GM23338 (cell line): ENCODE measurements at regions not wholly inside any gene's neighbourhood (a gene's known extent, or its start where the extent isn't known, plus 50 kb on each side); places are given as distances from the start of the nearest gene placed in this dataset.

Source experiments
- ATAC-seq: fragments of 200-7000 bp; cut with Tn5 transposase; 3 replicates; pipeline ENCODE4 v1.9.1; 2020
- DNase-seq: peaks from one replicate; pipeline ENCODE4 v3.0.0-alpha.2; 2015; ENCODE audit warnings: low spot score
- H2AFZ ChIP-seq: fragments of 200-600 bp; sonication (generic); 2 replicates; pipeline ENCODE4 v1.8.0; 2016; ENCODE audit warnings: antibody characterized with exemption, mild to moderate bottlenecking, moderate library complexity
- H3F3A ChIP-seq: fragments of 200-600 bp; sonication (generic); replicated peaks from 2 replicates; pipeline ENCODE4 v1.8.0; 2017; ENCODE audit warnings: antibody characterized with exemption, mixed run types, low read depth
- H3K27ac ChIP-seq: fragments of 200-600 bp; sonication (generic); 2 replicates; pipeline ENCODE4 v1.6.1; 2016; ENCODE audit warnings: low read depth
- H3K27me3 ChIP-seq: fragments of 200-600 bp; sonication (generic); 2 replicates; pipeline ENCODE4 v1.8.0; 2016; ENCODE audit warnings: mild to moderate bottlenecking, mixed run types, moderate library complexity; ENCODE audit not compliant: insufficient read depth
- H3K36me3 ChIP-seq: fragments of 200-600 bp; sonication (generic); 2 replicates; pipeline ENCODE4 v1.8.0; 2016; ENCODE audit warnings: mild to moderate bottlenecking; ENCODE audit not compliant: insufficient read depth
- H3K4me1 ChIP-seq: fragments of 200-600 bp; sonication (generic); 2 replicates; pipeline ENCODE4 v1.8.0; 2016; ENCODE audit warnings: mild to moderate bottlenecking, moderate library complexity; ENCODE audit not compliant: insufficient read depth
- H3K4me2 ChIP-seq: fragments of 200-600 bp; sonication (generic); 2 replicates; pipeline ENCODE4 v1.7.1; 2017; ENCODE audit warnings: mixed run types
- H3K4me3 ChIP-seq: fragments of 200-600 bp; sonication (generic); 2 replicates; pipeline ENCODE4 v1.6.1; 2016; ENCODE audit warnings: mixed run types
- H3K79me2 ChIP-seq: fragments of 200-600 bp; sonication (generic); replicated peaks from 2 replicates; pipeline ENCODE4 v1.8.0; 2017; ENCODE audit warnings: mild to moderate bottlenecking; ENCODE audit not compliant: insufficient read depth
- H3K9me2 ChIP-seq: fragments of 200-600 bp; sonication (generic); 2 replicates; pipeline ENCODE4 v1.8.0; 2017; ENCODE audit not compliant: insufficient read depth
- H4K20me1 ChIP-seq: fragments of 200-600 bp; sonication (generic); replicated peaks from 2 replicates; pipeline ENCODE4 v1.8.0; 2017; ENCODE audit warnings: mild to moderate bottlenecking; ENCODE audit not compliant: insufficient read depth
- H3K27ac Mint-ChIP-seq: 2 replicates; pipeline ENCODE4 v1.8.0; 2020; ENCODE audit warnings: inconsistent platforms, mild to moderate bottlenecking, moderate library complexity, mixed read lengths
- H3K27me3 Mint-ChIP-seq: 3 replicates; pipeline ENCODE4 v1.8.0; 2022; ENCODE audit warnings: low read depth, mild to moderate bottlenecking, moderate library complexity, mixed read lengths, inconsistent platforms; ENCODE audit not compliant: insufficient read depth, poor library complexity
- H3K36me3 Mint-ChIP-seq: 3 replicates; pipeline ENCODE4 v1.8.0; 2021; ENCODE audit warnings: low read depth, mild to moderate bottlenecking, inconsistent platforms, moderate library complexity, mixed read lengths
- H3K4me1 Mint-ChIP-seq: 3 replicates; pipeline ENCODE4 v1.8.0; 2020; ENCODE audit warnings: mild to moderate bottlenecking, inconsistent platforms, mixed read lengths
- H3K4me3 Mint-ChIP-seq: 3 replicates; pipeline ENCODE4 v1.8.0; 2021; ENCODE audit warnings: moderate library complexity, mild to moderate bottlenecking, inconsistent platforms, mixed read lengths
- H3K9me3 Mint-ChIP-seq: 3 replicates; pipeline ENCODE4 v1.8.0; 2020; ENCODE audit warnings: moderate library complexity, mild to moderate bottlenecking, inconsistent platforms, mixed read lengths
- CREB1 ChIP-seq: fragments of 250-450 bp; sonication (Bioruptor Pico); IDR thresholded peaks from 2 replicates; pipeline ENCODE4 v1.5.0; 2020; ENCODE audit warnings: low read depth, mild to moderate bottlenecking, moderate library complexity
- EZH2 ChIP-seq: fragments of 200-600 bp; sonication (generic); IDR thresholded peaks from one replicate; pipeline ENCODE4 v1.8.0; 2017; ENCODE audit warnings: antibody characterized with exemption, mild to moderate bottlenecking, low read depth; ENCODE audit not compliant: unreplicated experiment
- EZH2phosphoT487 ChIP-seq: fragments of 200-600 bp; sonication (generic); IDR thresholded peaks from one replicate; pipeline ENCODE4 v1.8.1; 2018; ENCODE audit warnings: antibody characterized with exemption; ENCODE audit not compliant: unreplicated experiment
- JUNB ChIP-seq: IDR thresholded peaks from one replicate; pipeline ENCODE4 v1.6.1; 2016; ENCODE audit warnings: antibody characterized with exemption; ENCODE audit not compliant: unreplicated experiment
- NANOG ChIP-seq: IDR thresholded peaks from 2 replicates; pipeline ENCODE4 v1.6.1; 2016; ENCODE audit warnings: antibody characterized with exemption, borderline replicate concordance
- POLR2AphosphoS5 ChIP-seq: IDR thresholded peaks from 2 replicates; pipeline ENCODE4 v1.6.1; 2016; ENCODE audit warnings: antibody characterized with exemption, low read depth
- STAT1 ChIP-seq: IDR thresholded peaks from one replicate; pipeline ENCODE4 v1.6.1; 2016; ENCODE audit warnings: antibody characterized with exemption; ENCODE audit not compliant: unreplicated experiment
- ZNF114 ChIP-seq: fragments of 250-450 bp; sonication (Bioruptor Pico); IDR thresholded peaks from 2 replicates; pipeline ENCODE4 v1.5.0; 2020; ENCODE audit warnings: mild to moderate bottlenecking, moderate library complexity
- ZNF331 ChIP-seq: fragments of 250-450 bp; sonication (Bioruptor Pico); IDR thresholded peaks from 2 replicates; pipeline ENCODE4 v1.5.0; 2020; ENCODE audit warnings: low read depth, mild to moderate bottlenecking, moderate library complexity
- TF ChIP-seq, protein P1 (sequence below), 2 experiments: fragments of 200-600 bp in 1 of 2; sonication (generic) in 1 of 2; conservative IDR thresholded peaks; 2 replicates each; pipeline versions ENCODE4 v1.5.1 to v1.6.1; 2016 to 2017; ENCODE audit warnings: antibody characterized with exemption in 2 of 2, low read depth in 2 of 2, mild to moderate bottlenecking in 2 of 2, moderate library complexity in 1 of 2
- TF ChIP-seq, protein P2 (sequence below): fragments of 250-450 bp; sonication (Bioruptor Pico); IDR thresholded peaks from 2 replicates; pipeline ENCODE4 v1.5.0; 2020; ENCODE audit warnings: mild to moderate bottlenecking, moderate library complexity
- TF ChIP-seq, protein P3 (sequence below): IDR thresholded peaks from one replicate; pipeline ENCODE4 v1.6.1; 2018; ENCODE audit warnings: antibody characterized with exemption; ENCODE audit not compliant: unreplicated experiment
- TF ChIP-seq, protein P4 (sequence below): IDR thresholded peaks from 2 replicates; pipeline ENCODE4 v1.6.1; 2016; ENCODE audit warnings: antibody characterized with exemption

DNA sequence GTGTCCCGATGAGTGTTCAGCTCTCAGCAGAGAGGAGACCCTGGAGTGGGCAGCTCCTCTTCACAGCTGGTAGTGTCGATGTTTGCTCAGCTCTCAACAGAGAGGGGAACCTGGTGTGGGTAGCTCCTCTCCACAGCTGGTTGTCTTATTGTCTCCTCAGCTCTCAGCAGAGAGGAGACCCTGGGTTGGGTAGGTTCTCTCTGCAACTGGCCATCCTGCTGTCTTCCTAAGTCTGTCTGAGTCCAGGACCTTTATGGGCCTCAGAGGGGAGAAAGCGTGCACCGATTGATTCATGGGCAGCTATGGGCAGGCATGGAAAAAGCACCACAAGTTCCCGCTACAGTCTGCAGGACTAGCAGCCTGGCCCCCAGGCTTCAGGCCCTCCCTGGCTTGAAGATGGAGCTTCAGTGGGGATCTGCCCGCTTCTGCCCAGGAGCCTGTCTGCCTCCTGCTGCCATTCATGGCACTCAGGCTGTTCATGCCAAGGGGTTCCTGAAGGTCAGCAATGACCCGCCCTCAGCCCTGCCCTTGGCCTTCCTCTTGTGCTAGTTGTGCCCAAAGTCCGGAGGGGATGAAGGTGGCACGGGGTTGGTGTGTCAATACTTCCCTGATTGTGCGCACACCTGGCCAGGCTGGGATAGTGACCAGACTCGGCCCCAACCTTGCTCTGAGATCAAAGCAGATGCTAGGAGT, 224.2 kb downstream of the KCNC2 start:
- no peak overlapping the region for H3K4me3 Mint-ChIP-seq
- no peaks in the 10 kb centered on the region for H3K36me3 Mint-ChIP-seq
- no peak overlapping the region for H3K27ac Mint-ChIP-seq
- H3K4me2 ChIP-seq, result no peak overlapping the region
- ATAC-seq, result no peak
- H3K9me3 Mint-ChIP-seq, result no peaks in the 10 kb centered on the region
- no peaks in the 10 kb centered on the region for H3K36me3 ChIP-seq
- H3K4me1 ChIP-seq, result no peaks in the 10 kb centered on the region
- H3K4me3 ChIP-seq, result no peak overlapping the region
- H4K20me1 ChIP-seq, result no peaks in the 10 kb centered on the region
- TF ChIP-seq, protein P1, sequence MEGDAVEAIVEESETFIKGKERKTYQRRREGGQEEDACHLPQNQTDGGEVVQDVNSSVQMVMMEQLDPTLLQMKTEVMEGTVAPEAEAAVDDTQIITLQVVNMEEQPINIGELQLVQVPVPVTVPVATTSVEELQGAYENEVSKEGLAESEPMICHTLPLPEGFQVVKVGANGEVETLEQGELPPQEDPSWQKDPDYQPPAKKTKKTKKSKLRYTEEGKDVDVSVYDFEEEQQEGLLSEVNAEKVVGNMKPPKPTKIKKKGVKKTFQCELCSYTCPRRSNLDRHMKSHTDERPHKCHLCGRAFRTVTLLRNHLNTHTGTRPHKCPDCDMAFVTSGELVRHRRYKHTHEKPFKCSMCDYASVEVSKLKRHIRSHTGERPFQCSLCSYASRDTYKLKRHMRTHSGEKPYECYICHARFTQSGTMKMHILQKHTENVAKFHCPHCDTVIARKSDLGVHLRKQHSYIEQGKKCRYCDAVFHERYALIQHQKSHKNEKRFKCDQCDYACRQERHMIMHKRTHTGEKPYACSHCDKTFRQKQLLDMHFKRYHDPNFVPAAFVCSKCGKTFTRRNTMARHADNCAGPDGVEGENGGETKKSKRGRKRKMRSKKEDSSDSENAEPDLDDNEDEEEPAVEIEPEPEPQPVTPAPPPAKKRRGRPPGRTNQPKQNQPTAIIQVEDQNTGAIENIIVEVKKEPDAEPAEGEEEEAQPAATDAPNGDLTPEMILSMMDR (conservative IDR thresholded peaks at IDR 0.05; ENCODE audit: low read depth in 2 of 2), result no peak
- no peak for TF ChIP-seq EZH2
- no peak for TF ChIP-seq JUNB
- no peak for TF ChIP-seq ZNF114 (CRISPR knock-in tag)
- no peak for TF ChIP-seq ZNF331 (CRISPR knock-in tag)
- no peak for TF ChIP-seq CREB1
- TF ChIP-seq, protein P2, sequence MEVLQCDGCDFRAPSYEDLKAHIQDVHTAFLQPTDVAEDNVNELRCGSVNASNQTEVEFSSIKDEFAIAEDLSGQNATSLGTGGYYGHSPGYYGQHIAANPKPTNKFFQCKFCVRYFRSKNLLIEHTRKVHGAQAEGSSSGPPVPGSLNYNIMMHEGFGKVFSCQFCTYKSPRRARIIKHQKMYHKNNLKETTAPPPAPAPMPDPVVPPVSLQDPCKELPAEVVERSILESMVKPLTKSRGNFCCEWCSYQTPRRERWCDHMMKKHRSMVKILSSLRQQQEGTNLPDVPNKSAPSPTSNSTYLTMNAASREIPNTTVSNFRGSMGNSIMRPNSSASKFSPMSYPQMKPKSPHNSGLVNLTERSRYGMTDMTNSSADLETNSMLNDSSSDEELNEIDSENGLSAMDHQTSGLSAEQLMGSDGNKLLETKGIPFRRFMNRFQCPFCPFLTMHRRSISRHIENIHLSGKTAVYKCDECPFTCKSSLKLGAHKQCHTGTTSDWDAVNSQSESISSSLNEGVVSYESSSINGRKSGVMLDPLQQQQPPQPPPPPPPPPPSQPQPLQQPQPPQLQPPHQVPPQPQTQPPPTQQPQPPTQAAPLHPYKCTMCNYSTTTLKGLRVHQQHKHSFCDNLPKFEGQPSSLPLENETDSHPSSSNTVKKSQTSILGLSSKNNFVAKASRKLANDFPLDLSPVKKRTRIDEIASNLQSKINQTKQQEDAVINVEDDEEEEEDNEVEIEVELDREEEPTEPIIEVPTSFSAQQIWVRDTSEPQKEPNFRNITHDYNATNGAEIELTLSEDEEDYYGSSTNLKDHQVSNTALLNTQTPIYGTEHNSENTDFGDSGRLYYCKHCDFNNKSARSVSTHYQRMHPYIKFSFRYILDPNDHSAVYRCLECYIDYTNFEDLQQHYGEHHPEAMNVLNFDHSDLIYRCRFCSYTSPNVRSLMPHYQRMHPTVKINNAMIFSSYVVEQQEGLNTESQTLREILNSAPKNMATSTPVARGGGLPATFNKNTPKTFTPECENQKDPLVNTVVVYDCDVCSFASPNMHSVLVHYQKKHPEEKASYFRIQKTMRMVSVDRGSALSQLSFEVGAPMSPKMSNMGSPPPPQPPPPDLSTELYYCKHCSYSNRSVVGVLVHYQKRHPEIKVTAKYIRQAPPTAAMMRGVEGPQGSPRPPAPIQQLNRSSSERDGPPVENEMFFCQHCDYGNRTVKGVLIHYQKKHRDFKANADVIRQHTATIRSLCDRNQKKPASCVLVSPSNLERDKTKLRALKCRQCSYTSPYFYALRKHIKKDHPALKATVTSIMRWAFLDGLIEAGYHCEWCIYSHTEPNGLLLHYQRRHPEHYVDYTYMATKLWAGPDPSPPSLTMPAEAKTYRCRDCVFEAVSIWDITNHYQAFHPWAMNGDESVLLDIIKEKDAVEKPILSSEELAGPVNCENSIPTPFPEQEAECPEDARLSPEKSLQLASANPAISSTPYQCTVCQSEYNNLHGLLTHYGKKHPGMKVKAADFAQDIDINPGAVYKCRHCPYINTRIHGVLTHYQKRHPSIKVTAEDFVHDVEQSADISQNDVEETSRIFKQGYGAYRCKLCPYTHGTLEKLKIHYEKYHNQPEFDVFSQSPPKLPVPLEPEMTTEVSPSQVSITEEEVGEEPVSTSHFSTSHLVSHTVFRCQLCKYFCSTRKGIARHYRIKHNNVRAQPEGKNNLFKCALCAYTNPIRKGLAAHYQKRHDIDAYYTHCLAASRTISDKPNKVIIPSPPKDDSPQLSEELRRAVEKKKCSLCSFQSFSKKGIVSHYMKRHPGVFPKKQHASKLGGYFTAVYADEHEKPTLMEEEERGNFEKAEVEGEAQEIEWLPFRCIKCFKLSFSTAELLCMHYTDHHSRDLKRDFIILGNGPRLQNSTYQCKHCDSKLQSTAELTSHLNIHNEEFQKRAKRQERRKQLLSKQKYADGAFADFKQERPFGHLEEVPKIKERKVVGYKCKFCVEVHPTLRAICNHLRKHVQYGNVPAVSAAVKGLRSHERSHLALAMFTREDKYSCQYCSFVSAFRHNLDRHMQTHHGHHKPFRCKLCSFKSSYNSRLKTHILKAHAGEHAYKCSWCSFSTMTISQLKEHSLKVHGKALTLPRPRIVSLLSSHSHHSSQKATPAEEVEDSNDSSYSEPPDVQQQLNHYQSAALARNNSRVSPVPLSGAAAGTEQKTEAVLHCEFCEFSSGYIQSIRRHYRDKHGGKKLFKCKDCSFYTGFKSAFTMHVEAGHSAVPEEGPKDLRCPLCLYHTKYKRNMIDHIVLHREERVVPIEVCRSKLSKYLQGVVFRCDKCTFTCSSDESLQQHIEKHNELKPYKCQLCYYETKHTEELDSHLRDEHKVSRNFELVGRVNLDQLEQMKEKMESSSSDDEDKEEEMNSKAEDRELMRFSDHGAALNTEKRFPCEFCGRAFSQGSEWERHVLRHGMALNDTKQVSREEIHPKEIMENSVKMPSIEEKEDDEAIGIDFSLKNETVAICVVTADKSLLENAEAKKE, result no peak
- TF ChIP-seq STAT1, result no peak
- no peak for TF ChIP-seq POLR2AphosphoS5
- TF ChIP-seq, protein P3, sequence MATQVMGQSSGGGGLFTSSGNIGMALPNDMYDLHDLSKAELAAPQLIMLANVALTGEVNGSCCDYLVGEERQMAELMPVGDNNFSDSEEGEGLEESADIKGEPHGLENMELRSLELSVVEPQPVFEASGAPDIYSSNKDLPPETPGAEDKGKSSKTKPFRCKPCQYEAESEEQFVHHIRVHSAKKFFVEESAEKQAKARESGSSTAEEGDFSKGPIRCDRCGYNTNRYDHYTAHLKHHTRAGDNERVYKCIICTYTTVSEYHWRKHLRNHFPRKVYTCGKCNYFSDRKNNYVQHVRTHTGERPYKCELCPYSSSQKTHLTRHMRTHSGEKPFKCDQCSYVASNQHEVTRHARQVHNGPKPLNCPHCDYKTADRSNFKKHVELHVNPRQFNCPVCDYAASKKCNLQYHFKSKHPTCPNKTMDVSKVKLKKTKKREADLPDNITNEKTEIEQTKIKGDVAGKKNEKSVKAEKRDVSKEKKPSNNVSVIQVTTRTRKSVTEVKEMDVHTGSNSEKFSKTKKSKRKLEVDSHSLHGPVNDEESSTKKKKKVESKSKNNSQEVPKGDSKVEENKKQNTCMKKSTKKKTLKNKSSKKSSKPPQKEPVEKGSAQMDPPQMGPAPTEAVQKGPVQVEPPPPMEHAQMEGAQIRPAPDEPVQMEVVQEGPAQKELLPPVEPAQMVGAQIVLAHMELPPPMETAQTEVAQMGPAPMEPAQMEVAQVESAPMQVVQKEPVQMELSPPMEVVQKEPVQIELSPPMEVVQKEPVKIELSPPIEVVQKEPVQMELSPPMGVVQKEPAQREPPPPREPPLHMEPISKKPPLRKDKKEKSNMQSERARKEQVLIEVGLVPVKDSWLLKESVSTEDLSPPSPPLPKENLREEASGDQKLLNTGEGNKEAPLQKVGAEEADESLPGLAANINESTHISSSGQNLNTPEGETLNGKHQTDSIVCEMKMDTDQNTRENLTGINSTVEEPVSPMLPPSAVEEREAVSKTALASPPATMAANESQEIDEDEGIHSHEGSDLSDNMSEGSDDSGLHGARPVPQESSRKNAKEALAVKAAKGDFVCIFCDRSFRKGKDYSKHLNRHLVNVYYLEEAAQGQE, result no peak
- TF ChIP-seq, protein P4, sequence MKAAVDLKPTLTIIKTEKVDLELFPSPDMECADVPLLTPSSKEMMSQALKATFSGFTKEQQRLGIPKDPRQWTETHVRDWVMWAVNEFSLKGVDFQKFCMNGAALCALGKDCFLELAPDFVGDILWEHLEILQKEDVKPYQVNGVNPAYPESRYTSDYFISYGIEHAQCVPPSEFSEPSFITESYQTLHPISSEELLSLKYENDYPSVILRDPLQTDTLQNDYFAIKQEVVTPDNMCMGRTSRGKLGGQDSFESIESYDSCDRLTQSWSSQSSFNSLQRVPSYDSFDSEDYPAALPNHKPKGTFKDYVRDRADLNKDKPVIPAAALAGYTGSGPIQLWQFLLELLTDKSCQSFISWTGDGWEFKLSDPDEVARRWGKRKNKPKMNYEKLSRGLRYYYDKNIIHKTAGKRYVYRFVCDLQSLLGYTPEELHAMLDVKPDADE, result no peak
- no peak for TF ChIP-seq EZH2phosphoT487
- no peak for TF ChIP-seq NANOG
- DNase-seq, result no peak
- no peaks in the 10 kb centered on the region for H3K27me3 ChIP-seq
- H3K27ac ChIP-seq, result no peak overlapping the region
- no peaks in the 10 kb centered on the region for H3K4me1 Mint-ChIP-seq
- H3K27me3 Mint-ChIP-seq, result no peaks in the 10 kb centered on the region
- H3K9me2 ChIP-seq, result no peaks in the 10 kb centered on the region
- no peak overlapping the region for H2AFZ ChIP-seq
- no peaks in the 10 kb centered on the region for H3K79me2 ChIP-seq
- H3F3A ChIP-seq, result no peaks in the 10 kb centered on the region
